HG02571 (cell line): ENCODE measurements at regions not wholly inside any gene's neighbourhood (a gene's known extent, or its start where the extent isn't known, plus 50 kb on each side); places are given as distances from the start of the nearest gene placed in this dataset.

Experiments
- ATAC-seq: cut with Tn5 transposase; IDR thresholded peaks from one replicate; pipeline ENCODE4 v1.9.1; 2021; ENCODE audit warnings: mild to moderate bottlenecking, moderate library complexity; ENCODE audit not compliant: unreplicated experiment

- ATAC-seq = no peak
These were observed 85.1 kb upstream of the CCDC91 start for GRCh38 chr12:28104903-28105864.

- ATAC-seq = no peak
These were observed 82.6 kb upstream of the CCDC91 start for GRCh38 chr12:28107679-28108078.

GRCh38 chr12:28108599-28108998, 81.7 kb upstream of the CCDC91 start:
- no peak for ATAC-seq

GRCh38 chr12:28110329-28110728, 79.9 kb upstream of the CCDC91 start:
- ATAC-seq = no peak

- no peak for ATAC-seq
These were observed 75.8 kb upstream of the CCDC91 start for GRCh38 chr12:28114488-28114887.

GRCh38 chr12:28121433-28121832, 68.8 kb upstream of the CCDC91 start:
- ATAC-seq = no peak

GRCh38 chr12:28121899-28122655, 68.2 kb upstream of the CCDC91 start:
- no peak for ATAC-seq

- ATAC-seq = no peak
These were observed 67.5 kb upstream of the CCDC91 start for GRCh38 chr12:28122756-28123155.

GRCh38 chr12:28127455-28127854, 62.8 kb upstream of the CCDC91 start:
- no peak for ATAC-seq

GRCh38 chr12:28129031-28129430, 61.2 kb upstream of the CCDC91 start:
- no peak for ATAC-seq

GRCh38 chr12:28130234-28130624, 60.0 kb upstream of the CCDC91 start:
- no peak for ATAC-seq

GRCh38 chr12:28130625-28131598, 59.3 kb upstream of the CCDC91 start:
- no peak for ATAC-seq

GRCh38 chr12:28132398-28132797, 57.9 kb upstream of the CCDC91 start:
- ATAC-seq = no peak

GRCh38 chr12:28135801-28136439, 54.3 kb upstream of the CCDC91 start:
- ATAC-seq = no peak

GRCh38 chr12:28137414-28137813, 52.8 kb upstream of the CCDC91 start:
- ATAC-seq = no peak

- ATAC-seq = no peak
These were observed 49.9 kb upstream of the CCDC91 start for GRCh38 chr12:28140404-28140803.
